ENCODE measurements at regions not wholly inside any gene's neighbourhood (a gene's known extent, or its start where the extent isn't known, plus 50 kb on each side); places are given as distances from the start of the nearest gene placed in this dataset.

DNA sequence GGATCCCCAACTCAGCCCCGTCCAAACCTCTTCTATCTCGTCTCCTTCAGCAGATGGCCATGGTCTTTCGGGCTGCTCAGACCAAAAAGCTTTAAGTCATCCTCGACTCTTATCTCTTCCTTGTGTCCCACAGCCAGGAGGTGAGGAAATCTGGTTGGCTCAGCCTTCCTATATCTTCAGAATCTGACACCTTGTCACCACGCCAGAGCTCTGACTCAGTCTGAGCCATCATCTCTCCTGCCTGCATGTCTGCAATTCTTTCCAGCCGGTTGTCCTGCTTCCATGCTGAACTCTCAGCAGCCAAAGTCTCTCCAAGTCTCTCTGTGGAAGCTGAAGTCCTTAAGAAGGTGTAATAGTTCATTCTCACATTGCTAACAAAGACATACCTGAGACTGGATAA is 419.3 kb upstream of the ADAMTS16 start:
- no peak for DNase-seq (ENCODE audit: low read depth)

DNA sequence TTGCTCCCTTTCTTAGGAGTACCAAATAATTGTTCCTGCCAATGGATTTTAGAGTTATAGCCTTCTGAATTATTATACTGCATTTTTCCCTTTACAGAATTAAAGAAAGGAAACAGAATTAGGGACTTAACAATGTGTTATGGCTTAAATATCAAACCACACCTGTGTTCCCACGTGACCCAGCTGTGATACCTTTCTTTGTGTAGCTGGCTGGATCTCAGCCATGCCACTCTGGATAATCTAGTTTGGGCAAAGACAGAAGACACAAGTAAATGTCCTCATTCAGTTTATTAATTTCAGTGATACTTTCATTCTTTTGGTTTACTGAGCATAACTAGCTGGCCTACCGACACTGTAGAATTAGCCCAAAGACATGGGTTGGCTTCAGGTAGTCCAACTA is 417.2 kb upstream of the ADAMTS16 start:
- DNase-seq (ENCODE audit: low read depth) = no peak

DNA sequence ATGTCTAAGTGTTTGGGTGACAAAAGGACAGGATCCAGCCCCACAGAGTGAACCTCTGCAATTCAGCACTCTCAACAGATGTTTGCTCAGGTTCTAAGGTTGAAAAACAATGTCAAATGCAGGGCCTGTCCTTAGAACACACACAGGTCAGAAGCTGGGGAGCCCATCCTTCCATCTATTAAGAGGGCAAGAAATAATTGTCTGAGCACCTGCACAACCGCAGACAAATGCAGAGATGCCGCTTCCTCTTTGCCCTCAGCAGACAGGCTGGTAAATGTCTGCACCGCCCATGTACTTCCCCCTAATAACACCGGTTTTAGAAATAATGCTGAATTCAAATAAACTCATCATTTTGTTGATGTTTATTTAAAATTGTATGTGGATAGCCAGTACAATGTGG is 414.5 kb upstream of the ADAMTS16 start:
- DNase-seq (ENCODE audit: low read depth) = no peak

GRCh38 chr5:4730279-4730678 is 409.9 kb upstream of the ADAMTS16 start:
- DNase-seq (ENCODE audit: low read depth) = no peak

DNA sequence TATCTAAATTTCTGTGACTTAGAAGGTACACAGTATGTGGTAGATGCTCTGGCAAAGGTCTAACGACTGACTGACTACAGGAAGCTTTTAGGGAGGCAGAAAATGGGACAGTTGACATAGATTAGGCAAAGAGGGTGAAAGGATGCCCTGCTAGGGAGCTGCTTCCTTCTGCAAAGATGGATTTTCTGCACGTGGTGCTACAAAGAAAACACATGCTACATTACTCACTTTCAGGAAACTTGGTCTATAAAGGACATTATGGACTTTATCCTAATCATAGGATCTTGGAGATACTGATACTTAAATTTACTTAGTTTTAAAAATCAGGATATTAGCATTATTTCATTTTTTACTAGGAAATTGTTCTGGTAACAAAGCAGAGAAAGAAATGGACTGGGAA is 405.8 kb upstream of the ADAMTS16 start:
- DNase-seq (ENCODE audit: low read depth) = no peak

DNA sequence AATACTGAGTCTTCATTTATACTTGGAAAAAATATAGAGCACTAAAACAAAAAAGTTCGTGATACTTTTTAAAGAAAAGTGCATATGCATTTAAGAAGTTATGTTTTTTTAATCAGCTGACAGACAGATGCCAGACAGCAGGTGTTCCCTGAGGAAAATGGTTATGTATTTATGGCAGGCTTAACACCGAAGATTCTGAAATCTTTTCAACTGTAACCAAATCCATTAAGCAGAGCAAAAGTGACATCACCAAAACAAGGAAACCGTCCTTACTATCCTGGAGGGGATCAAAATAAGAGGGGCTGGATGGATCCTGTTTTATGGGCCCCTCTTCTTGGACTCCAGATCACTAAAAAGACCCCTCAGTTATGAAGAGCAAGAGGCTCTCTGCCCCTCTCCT is 404.9 kb upstream of the ADAMTS16 start:
- DNase-seq (ENCODE audit: low read depth) = no peak

DNA sequence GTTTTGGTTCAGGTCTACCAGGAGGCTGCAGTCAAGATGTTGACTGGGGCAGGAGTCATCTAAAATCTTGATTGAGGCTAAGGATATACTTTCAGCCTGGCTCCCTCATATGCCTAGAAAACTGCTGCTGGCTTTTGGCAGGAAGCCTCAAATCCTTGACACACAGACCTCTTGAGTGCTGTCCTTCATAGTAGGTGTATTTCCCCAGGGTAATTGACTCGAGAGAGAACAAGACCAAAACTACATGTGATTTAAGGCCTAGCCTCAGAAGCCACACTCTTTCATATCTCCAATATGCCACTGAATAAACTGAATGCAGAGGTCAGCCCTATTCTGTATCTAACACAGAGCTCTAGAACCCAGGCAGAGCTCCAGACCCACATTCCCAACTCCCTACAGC is 402.3 kb upstream of the ADAMTS16 start:
- DNase-seq (ENCODE audit: low read depth) = no peak

DNA sequence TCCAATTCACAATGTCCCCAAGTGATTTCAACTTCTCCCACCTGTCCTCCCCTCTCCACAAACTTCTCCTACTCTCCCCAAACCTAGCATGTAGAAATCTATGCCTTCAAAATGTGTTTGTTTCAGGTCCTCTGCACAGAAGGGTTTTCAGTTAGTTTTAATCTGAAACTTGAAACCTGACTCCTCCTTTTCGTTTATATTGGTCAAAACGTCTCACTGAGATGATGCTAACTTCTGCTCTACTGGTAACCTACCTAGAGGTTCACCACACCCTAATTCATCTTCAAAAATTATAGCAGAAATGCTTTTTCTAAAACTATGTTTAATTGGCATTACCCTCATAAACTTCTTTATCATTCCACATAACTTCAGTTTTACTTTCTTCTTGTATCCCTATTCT is 401.8 kb upstream of the ADAMTS16 start:
- no peak for DNase-seq (ENCODE audit: low read depth)

DNA sequence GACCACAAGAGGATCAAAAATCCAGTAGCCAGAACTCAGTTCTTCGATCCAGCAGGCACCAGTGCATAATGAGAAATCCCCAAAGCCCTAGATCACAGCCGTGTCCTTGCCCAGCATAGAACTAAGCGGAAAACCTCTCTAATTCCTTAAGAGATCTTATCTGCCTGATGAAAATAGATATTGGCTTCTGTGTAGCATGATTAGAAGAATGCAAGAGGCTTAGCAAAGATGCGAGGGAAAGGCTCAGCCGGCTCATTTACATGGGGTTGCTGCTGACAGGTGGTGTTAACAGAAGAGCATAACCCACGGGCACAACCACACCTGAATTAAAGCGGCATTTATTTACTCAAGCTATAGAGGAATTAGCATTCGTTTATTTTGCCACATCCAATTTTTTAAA is 400.0 kb upstream of the ADAMTS16 start:
- DNase-seq (ENCODE audit: low read depth) = no peak

DNA sequence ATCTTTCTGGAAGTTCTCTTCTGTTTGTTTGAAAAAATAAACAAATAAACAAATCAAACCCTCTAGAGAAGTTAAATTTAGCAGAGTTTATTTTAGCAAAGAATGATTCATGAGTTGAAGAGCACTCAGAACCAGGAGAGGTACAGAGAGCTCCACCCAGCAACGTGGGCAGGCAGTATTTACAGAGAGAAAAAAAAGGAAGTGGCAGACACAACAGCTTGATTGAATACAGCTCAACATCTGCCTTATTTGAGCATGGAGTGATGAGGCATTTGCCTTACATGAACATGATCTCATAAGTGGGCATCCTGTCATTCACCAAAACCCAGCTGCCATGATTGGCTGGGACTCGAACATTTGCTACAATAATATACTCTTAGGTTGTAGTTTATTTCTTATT is 381.6 kb upstream of the ADAMTS16 start:
- no peak for DNase-seq (ENCODE audit: low read depth)

- no peak for DNase-seq (ENCODE audit: low read depth)
Observed at GRCh38 chr5:4758996-4759395, 381.1 kb upstream of the ADAMTS16 start.

GRCh38 chr5:4762316-4762715 is 377.8 kb upstream of the ADAMTS16 start:
- DNase-seq (ENCODE audit: low read depth) = no peak

GRCh38 chr5:4765411-4765810 is 374.7 kb upstream of the ADAMTS16 start:
- DNase-seq (ENCODE audit: low read depth) = no peak

DNA sequence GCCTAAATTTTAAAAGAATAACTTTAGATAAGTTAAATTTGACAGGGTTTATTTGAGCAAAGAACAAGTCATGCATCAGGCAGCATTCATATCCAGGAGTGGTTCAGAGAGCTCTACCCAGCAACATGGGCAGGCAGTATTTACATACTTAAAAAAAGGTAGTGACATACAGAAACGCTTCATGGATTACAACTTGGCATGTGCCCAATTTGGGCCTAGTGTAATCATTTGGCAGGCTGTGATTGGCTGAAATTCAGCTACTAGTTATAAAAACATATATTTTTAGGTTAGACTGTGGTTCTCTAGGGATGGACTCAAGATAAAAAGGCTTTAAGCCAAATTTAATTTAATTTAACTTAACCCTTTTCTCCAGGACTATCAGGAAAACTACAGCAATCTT is 374.0 kb upstream of the ADAMTS16 start:
- no peak for DNase-seq (ENCODE audit: low read depth)

DNA sequence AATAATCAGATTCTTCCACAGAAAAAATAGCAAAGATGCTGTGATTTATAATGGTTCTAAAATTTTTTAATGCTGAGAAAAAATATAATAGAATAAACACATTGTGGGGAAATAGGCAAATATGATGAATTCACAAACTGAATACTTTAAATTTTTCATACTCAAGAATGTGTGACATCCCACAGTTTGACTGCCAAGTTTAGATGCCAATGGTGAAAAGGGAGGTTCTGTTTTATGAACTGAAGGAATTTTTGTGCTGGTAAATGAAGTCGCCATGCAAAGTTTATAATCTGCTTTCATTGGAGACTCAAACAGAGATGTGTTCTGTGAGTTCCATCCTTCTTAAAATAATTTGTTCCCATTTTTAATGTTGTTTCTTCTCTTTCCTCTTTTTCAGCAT is 367.5 kb upstream of the ADAMTS16 start:
- DNase-seq (ENCODE audit: low read depth) = no peak

- DNase-seq (ENCODE audit: low read depth) = no peak
Observed at GRCh38 chr5:4773827-4774317, 366.3 kb upstream of the ADAMTS16 start.

DNA sequence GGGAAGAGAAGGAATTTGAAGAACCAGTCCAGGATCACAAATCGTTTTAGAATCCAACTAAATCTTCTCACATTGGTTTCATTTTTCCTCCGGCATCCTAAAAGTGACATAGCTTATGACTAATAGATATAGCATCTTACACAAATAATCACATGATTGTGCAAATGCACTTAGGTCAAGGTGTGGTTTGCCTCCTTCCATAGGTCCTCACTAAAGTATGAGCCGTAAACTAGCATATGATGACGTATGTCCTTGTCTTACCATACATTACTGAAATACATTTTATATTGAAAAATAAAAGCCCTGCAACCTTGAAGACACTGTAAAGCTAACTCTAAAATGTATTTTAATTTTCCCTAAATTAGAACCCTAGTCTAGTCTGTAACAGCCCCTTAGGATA is 362.7 kb upstream of the ADAMTS16 start:
- no peak for DNase-seq (ENCODE audit: low read depth)

DNA sequence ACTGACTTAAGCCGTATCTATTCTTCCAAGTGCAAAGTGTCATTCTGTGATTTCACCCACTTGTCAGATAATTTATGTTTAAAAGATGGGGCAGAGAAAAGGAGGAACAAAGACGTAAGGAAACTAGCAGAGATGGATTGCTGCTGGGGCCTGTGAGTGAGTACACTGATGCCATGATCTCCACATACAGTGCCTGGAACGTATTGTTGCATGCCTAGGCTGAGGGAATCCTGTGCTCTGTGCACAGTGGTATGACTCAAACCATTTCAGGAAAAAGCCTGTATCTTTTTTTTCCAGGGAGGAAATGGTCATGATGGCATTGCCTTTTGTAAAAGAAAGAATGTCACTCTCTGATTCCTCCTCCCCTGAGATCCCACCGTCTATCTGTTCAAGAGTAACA is 359.5 kb upstream of the ADAMTS16 start:
- DNase-seq (ENCODE audit: low read depth) = no peak

DNA sequence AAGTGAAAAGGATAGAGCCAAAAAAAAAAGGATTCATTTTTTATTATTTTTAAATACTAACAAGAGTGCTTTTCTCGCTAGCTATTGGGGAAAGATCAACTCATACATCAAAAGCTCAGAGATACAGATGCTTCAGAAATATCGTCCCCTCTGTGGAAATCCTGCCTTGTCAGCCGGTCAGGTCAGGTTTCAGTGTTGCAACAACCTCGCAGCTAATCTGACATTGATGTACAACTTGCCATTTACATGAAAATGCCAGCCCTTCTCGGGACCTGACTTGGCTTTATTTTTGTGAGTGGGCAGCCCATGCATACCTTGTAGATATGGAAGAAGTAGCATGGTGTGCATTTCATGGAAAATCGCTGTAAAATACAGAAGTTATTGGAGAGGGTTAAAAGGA is 358.8 kb upstream of the ADAMTS16 start:
- DNase-seq (ENCODE audit: low read depth) = no peak

GRCh38 chr5:4785971-4786370 is 354.2 kb upstream of the ADAMTS16 start:
- no peak for DNase-seq (ENCODE audit: low read depth)

- no peak for DNase-seq (ENCODE audit: low read depth)
Observed at GRCh38 chr5:4797445-4797844, 342.7 kb upstream of the ADAMTS16 start.

DNA sequence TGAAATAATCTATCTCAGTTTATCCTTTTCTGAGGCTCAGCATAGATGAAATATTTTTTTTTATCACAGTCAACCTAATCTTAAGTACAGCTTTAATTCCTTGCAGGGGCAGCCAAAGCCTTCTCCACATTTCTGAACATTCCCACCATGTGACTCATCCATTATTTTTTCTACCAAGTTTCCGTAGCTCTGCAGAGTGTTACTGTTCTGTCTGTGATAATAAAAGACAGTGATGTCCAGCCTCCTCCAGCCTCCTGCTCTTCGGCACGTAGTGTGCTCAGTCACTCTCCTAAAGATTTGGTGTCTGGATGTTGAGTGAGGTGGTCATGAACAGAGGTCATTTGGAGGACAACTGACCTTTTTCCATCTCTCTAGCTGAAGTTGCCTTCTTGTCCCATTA is 338.1 kb upstream of the ADAMTS16 start:
- DNase-seq (ENCODE audit: low read depth) = no peak

DNA sequence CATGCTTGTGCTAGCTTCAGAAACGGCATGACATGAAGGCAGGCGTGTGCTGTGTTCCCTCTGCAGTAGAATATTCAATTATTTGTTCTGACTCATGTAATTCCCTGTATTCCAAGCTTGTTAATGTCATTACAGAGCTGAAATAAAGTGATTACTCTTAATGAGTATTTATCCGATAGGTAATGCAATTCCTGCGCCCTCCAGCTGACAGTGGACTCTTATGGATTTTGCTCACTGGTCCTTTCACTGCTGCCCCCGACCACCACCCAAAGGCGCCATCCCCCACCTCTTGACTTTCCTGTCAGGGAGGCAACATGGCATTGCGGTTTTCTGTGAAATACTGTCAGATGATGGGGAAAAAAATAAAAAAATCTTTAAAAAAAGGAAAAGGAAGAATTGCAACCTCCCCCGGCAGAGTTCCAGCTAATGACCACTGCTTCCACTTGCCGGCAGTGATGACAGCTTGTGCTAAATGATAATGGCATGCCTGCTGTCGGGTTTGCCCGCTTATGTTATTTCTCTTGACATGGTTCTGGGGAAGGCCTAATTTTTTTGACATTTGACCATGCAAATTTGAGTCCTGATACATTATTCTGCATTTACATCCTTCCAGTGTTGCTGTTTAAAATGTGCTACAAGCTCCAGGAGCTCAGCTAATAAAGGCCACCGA is 335.3 kb upstream of the ADAMTS16 start:
- no peak for DNase-seq (ENCODE audit: low read depth)

- no peak for DNase-seq (ENCODE audit: low read depth)
Observed at GRCh38 chr5:4815002-4815401, 325.1 kb upstream of the ADAMTS16 start.

- no peak for DNase-seq (ENCODE audit: low read depth)
Observed at GRCh38 chr5:4817767-4818166, 322.4 kb upstream of the ADAMTS16 start.
